ENCODE measurements at regions not wholly inside any gene's neighbourhood (a gene's known extent, or its start where the extent isn't known, plus 50 kb on each side); places are given as distances from the start of the nearest gene placed in this dataset. TPM values are rescaled to one million over a fixed set of nuclear protein-coding genes. Genes with fewer than 3 reads are reported as not detected.

DNA sequence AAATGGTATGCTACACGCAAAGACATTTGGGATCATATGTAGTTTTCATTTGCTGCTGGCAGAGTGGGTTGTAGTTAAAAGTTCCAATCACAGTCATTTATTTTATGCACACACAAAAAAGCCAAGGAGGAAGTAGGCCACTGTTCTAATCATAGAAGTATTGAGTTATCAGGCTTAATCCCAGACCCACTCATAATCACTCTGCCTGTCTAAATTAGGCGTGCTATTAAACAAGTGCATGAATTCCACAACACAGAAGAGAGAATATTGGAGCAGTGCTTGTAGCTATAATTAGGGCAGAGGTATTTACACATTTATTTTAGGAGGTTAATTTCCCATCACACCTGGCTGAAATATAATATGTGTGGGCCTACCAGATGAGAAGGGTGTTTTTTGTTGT lies 65.7 kb upstream of the FIGN start:
- Histone ChIP-seq H3K36me3 (ENCODE audit: insufficient read depth) (no peaks in the 10 kb centered on the region), H3K27ac (ENCODE audit: low read depth) (no peak overlapping the region), H3K4me1 (ENCODE audit: insufficient read depth) (no peaks in the 10 kb centered on the region), H3K4me3 (ENCODE audit: low read depth, low read length) (no peak overlapping the region)
- 70% methylated on average over 2 of the region's 2 CpGs for WGBS
- DNase-seq (ENCODE audit: extremely low spot score) = no peak

DNA sequence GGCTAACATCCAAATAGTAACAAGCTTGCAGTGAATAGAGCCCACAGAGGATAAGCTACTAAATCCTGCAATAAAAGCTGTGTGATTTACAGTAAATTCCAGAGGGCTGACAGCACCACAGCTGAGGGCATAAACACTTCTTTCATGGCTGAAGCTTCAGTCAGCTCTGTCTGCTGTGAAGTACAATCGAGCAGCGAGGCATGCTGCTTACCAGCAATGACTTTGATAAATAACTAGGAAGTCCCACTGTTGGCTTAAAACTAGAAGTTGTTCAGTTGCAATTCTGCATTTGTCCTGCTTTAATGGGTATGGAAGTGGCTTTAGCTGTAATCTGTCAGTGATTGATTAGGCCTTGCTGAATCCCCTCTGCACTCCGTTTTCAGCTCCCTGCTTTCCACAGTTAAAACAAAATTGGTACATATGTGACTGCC lies 65.2 kb upstream of the FIGN start:
- Histone ChIP-seq H3K4me1 (ENCODE audit: insufficient read depth) (no peaks in the 10 kb centered on the region), H3K36me3 (ENCODE audit: insufficient read depth) (no peaks in the 10 kb centered on the region), H3K4me3 (ENCODE audit: low read depth, low read length) (no peak overlapping the region), H3K27ac (ENCODE audit: low read depth) (no peak overlapping the region)
- WGBS = 21% methylated on average over 3 of the region's 3 CpGs
- DNase-seq (ENCODE audit: extremely low spot score) = peak; percentile 58

DNA sequence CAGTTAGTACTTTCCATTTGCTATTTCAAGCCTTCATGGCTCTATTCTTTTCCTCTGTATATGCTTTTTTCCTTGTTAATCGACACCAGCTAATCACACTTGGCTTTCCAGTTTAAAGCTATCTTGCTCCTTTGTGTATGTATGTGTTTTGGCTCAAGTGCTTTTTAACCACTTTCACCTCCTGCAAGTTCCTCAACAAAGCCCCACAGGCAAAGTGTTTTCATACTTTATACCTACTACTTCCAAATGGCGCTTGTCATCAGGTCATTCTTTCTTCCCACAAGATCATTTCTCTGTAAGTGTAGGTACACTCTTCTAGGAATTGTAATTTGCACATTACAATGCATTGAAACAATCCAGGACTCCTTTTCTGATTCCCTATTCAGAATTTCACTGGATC lies 64.0 kb upstream of the FIGN start:
- no peaks in the 10 kb centered on the region for H3K4me1 ChIP-seq (ENCODE audit: insufficient read depth)
- 58% methylated on average over 2 of the region's 2 CpGs for WGBS
- H3K27ac ChIP-seq (ENCODE audit: low read depth) = no peak overlapping the region

DNA sequence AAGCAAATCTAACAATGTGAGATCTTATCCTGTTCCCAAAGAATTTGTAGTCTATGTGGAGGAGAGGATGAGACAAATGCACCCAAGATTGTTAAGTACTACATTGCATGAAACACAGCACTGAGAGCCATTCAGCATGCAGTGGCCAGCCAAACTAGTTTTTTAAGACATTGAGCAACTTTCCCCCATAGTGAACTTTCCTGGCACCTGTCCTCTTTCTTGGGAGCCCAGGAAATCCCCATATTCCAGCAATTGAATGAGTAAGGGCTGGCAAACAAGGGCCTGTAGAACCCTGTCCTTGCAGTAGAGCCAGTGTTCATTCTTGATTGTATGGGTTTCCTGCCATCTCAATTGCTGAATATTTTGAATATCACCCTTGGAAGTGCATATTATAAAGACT lies 58.8 kb upstream of the FIGN start:
- no peaks in the 10 kb centered on the region for H3K4me1 ChIP-seq (ENCODE audit: insufficient read depth)
- no peak overlapping the region for H3K27ac ChIP-seq (ENCODE audit: low read depth)
- DNase-seq (ENCODE audit: extremely low spot score) = no peak
- H3K36me3 ChIP-seq (ENCODE audit: insufficient read depth) = no peaks in the 10 kb centered on the region
- no peak overlapping the region for H3K4me3 ChIP-seq (ENCODE audit: low read depth, low read length)

More for the DNA sequence above, 64.0 kb upstream of the FIGN start:
- H3K4me3 ChIP-seq (ENCODE audit: low read depth, low read length) = no peak overlapping the region
- DNase-seq (ENCODE audit: extremely low spot score) = no peak
- H3K36me3 ChIP-seq (ENCODE audit: insufficient read depth) = no peaks in the 10 kb centered on the region

Small RNA genes lying in the stretch of these regions (small RNA-seq; reads per million reads assigned to genes)
- gene CYP2C56P = not detected

All from urinary bladder (tissue), 4 donors.